ENCODE measurements at regions not wholly inside any gene's neighbourhood (a gene's known extent, or its start where the extent isn't known, plus 50 kb on each side); places are given as distances from the start of the nearest gene placed in this dataset.

GRCh38 chr9:89902450-89903140 lies 297.8 kb downstream of the GADD45G start:
- TF ChIP-seq POLR2AphosphoS5 (IDR thresholded peaks at IDR 0.05): no peak
- no peak for TF ChIP-seq CTCF (IDR thresholded peaks at IDR 0.05)
- TF ChIP-seq EP300 (IDR thresholded peaks at IDR 0.05): no peak
- no peak for TF ChIP-seq POLR2A (IDR thresholded peaks at IDR 0.05)
- Histone ChIP-seq H3K27ac (no peak overlapping the region), H3K4me3 (no peak overlapping the region), H3K9me3 (no peaks in the 10 kb centered on the region), H3K36me3 (no peaks in the 10 kb centered on the region), H3K4me1 (peaks cover 5% of the 10 kb centered on the region), H3K27me3 (no peaks in the 10 kb centered on the region)
- peak in 1 of 2 donors; percentile 47 for DNase-seq (ENCODE audit: low spot score in 2 of 2)
- WGBS: 49% methylated on average over 8 of the region's 8 CpGs

GRCh38 chr9:89903141-89903475 lies 298.3 kb downstream of the GADD45G start:
- Histone ChIP-seq H3K9me3 (no peaks in the 10 kb centered on the region), H3K4me3 (no peak overlapping the region), H3K36me3 (no peaks in the 10 kb centered on the region), H3K27me3 (no peaks in the 10 kb centered on the region), H3K27ac (no peak overlapping the region), H3K4me1 (peaks cover 5% of the 10 kb centered on the region)
- peak in 1 of 2 donors; percentile 21 for DNase-seq (ENCODE audit: low spot score in 2 of 2)
- TF ChIP-seq POLR2A (IDR thresholded peaks at IDR 0.05) (no peak), EP300 (IDR thresholded peaks at IDR 0.05) (no peak), POLR2AphosphoS5 (IDR thresholded peaks at IDR 0.05) (no peak), CTCF (IDR thresholded peaks at IDR 0.05) (no peak)
- 65% methylated on average over 2 of the region's 3 CpGs for WGBS

- H3K4me1 ChIP-seq: peaks cover 5% of the 10 kb centered on the region
- no peaks in the 10 kb centered on the region for H3K27me3 ChIP-seq
- no peak overlapping the region for H3K27ac ChIP-seq
- no peak overlapping the region for H3K4me3 ChIP-seq
- no peaks in the 10 kb centered on the region for H3K9me3 ChIP-seq
- no peaks in the 10 kb centered on the region for H3K36me3 ChIP-seq
- 87% methylated on average over 5 of the region's 5 CpGs for WGBS
- TF ChIP-seq POLR2AphosphoS5 (IDR thresholded peaks at IDR 0.05) (no peak), POLR2A (IDR thresholded peaks at IDR 0.05) (no peak), EP300 (IDR thresholded peaks at IDR 0.05) (no peak)
- peak in 1 of 2 donors; percentile 23 for DNase-seq (ENCODE audit: low spot score in 2 of 2)
Measured at GRCh38 chr9:89905606-89906338, 301.0 kb downstream of the GADD45G start.

- Histone ChIP-seq H3K4me1 (no peaks in the 10 kb centered on the region), H3K36me3 (no peaks in the 10 kb centered on the region), H3K4me3 (no peak overlapping the region), H3K9me3 (no peaks in the 10 kb centered on the region), H3K27ac (no peak overlapping the region), H3K27me3 (no peaks in the 10 kb centered on the region)
- TF ChIP-seq EP300 (IDR thresholded peaks at IDR 0.05) (no peak), POLR2A (IDR thresholded peaks at IDR 0.05) (no peak), CTCF (IDR thresholded peaks at IDR 0.05) (no peak), POLR2AphosphoS5 (IDR thresholded peaks at IDR 0.05) (no peak)
- DNase-seq (ENCODE audit: low spot score in 2 of 2): peak in 1 of 2 donors; percentile 21
- WGBS: 82% methylated on average over 9 of the region's 9 CpGs
Measured at GRCh38 chr9:89911721-89912604, 307.2 kb downstream of the GADD45G start.

- Histone ChIP-seq H3K4me1 (no peaks in the 10 kb centered on the region), H3K36me3 (no peaks in the 10 kb centered on the region), H3K27ac (no peak overlapping the region), H3K9me3 (no peaks in the 10 kb centered on the region), H3K4me3 (no peak overlapping the region), H3K27me3 (no peaks in the 10 kb centered on the region)
- DNase-seq (ENCODE audit: low spot score in 2 of 2): no peak
- 100% methylated on average over 4 of the region's 5 CpGs for WGBS
- TF ChIP-seq POLR2A (IDR thresholded peaks at IDR 0.05): no peak
- no peak for TF ChIP-seq EP300 (IDR thresholded peaks at IDR 0.05)
- TF ChIP-seq CTCF (IDR thresholded peaks at IDR 0.05): no peak
- no peak for TF ChIP-seq POLR2AphosphoS5 (IDR thresholded peaks at IDR 0.05)
Measured at GRCh38 chr9:89912605-89912953, 307.8 kb downstream of the GADD45G start.

Measured in suprapubic skin (tissue), 4 donors.